H1 (cell line): ENCODE measurements at regions not wholly inside any gene's neighbourhood (a gene's known extent, or its start where the extent isn't known, plus 50 kb on each side); places are given as distances from the start of the nearest gene placed in this dataset.

Source experiments
- CTCF ChIA-PET: fragments of 300-600 bp; sonication (Branson Sonifier 250); formaldehyde crosslinking; loops from one replicate; lab custom pipeline; 2021; ENCODE audit not compliant: partially characterized antibody; lab: Charles Lee
- POLR2A ChIA-PET: fragments of 300-600 bp; sonication (Branson Sonifier 250); formaldehyde crosslinking; loops from one replicate; lab custom pipeline; 2021; ENCODE audit warnings: inconsistent platforms; ENCODE audit not compliant: partially characterized antibody; lab: Charles Lee
- DNase-seq, 2 experiments: peaks; one replicate each; pipeline versions ENCODE4 v3.0.0 to v3.0.0-alpha.2; 2010 to 2022; ENCODE audit warnings: low spot score in 2 of 2, low read depth in 1 of 2, mixed read lengths in 1 of 2
- FAIRE-seq: peaks from 2 replicates; lab custom pipeline; 2011; peaks lifted over from hg19 to GRCh38; lab: Jason Lieb, UNC
- H2AFZ ChIP-seq: 2 replicates; pipeline ENCODE4 v1.8.1; 2012; ENCODE audit warnings: low read length, inconsistent platforms
- H2AK5ac ChIP-seq: 2 replicates; pipeline ENCODE4 v1.6.1; 2013; ENCODE audit warnings: low read depth, low read length
- H2BK120ac ChIP-seq: replicated peaks from 2 replicates; pipeline ENCODE3; 2013; ENCODE audit warnings: low read depth, low read length, inconsistent platforms
- H2BK12ac ChIP-seq: 2 replicates; pipeline ENCODE4 v1.6.1; 2013; ENCODE audit warnings: low read depth, low read length
- H2BK15ac ChIP-seq: 2 replicates; pipeline ENCODE4 v1.6.1; 2013; ENCODE audit warnings: low read length
- H2BK20ac ChIP-seq: 2 replicates; pipeline ENCODE4 v1.6.1; 2013; ENCODE audit warnings: low read length
- H2BK5ac ChIP-seq: 2 replicates; pipeline ENCODE4 v1.6.1; 2013; ENCODE audit warnings: low read depth, low read length
- H3K14ac ChIP-seq: 2 replicates; pipeline ENCODE4 v1.6.1; 2013; ENCODE audit warnings: inconsistent platforms; ENCODE audit not compliant: insufficient read length
- H3K18ac ChIP-seq: 2 replicates; pipeline ENCODE4 v1.6.1; 2013; ENCODE audit warnings: low read length; ENCODE audit errors: extremely low read depth
- H3K23ac ChIP-seq: 2 replicates; pipeline ENCODE4 v1.6.1; 2013; ENCODE audit warnings: inconsistent platforms; ENCODE audit not compliant: insufficient read length
- H3K23me2 ChIP-seq: 2 replicates; pipeline ENCODE4 v1.6.1; 2013; ENCODE audit warnings: low read depth, low read length
- H3K27ac ChIP-seq: 2 replicates; pipeline ENCODE4 v1.6.1; 2011; ENCODE audit warnings: low read depth, low read length, inconsistent platforms
- H3K27me3 ChIP-seq, 4 experiments: replicated peaks in 1 of 4; 1 replicate in 1 of 4; 2 replicates in 3 of 4; pipeline versions ENCODE4 v1.6.1 to v1.8.1; 2011 to 2013; ENCODE audit warnings: low read length in 3 of 4, mild to moderate bottlenecking in 3 of 4, inconsistent platforms in 2 of 4, mixed read lengths in 2 of 4, moderate library complexity in 1 of 4; ENCODE audit not compliant: control insufficient read depth in 3 of 4, insufficient read depth in 3 of 4; ENCODE audit errors: extremely low read depth in 1 of 4
- H3K36me3 ChIP-seq, 4 experiments: 2 replicates each; pipeline versions ENCODE4 v1.6.1 to v1.8.1; 2011 to 2013; ENCODE audit warnings: mild to moderate bottlenecking in 4 of 4, low read length in 3 of 4, moderate library complexity in 2 of 4, control low read depth in 1 of 4, inconsistent platforms in 1 of 4; ENCODE audit not compliant: insufficient read depth in 4 of 4, control insufficient read depth in 2 of 4
- H3K4ac ChIP-seq: replicated peaks from 2 replicates; pipeline ENCODE3; 2013; ENCODE audit warnings: low read length, low read depth, mixed read lengths, inconsistent platforms; ENCODE audit not compliant: insufficient read length
- H3K4me1 ChIP-seq, 4 experiments: replicated peaks in 1 of 4; 1 replicate in 1 of 4; 2 replicates in 3 of 4; pipeline versions ENCODE4 v1.6.1 to v1.8.1; 2011 to 2013; ENCODE audit warnings: low read length in 3 of 4, inconsistent platforms in 2 of 4, mixed read lengths in 1 of 4; ENCODE audit not compliant: insufficient read depth in 4 of 4, control insufficient read depth in 3 of 4
- H3K4me2 ChIP-seq, 2 experiments: 2 replicates each; pipeline versions ENCODE4 v1.6.1 to v1.8.1; 2011 to 2013; ENCODE audit warnings: low read depth in 2 of 2, low read length in 2 of 2, control low read depth in 1 of 2, inconsistent platforms in 1 of 2, mild to moderate bottlenecking in 1 of 2; ENCODE audit not compliant: insufficient read depth in 1 of 2
- H3K4me3 ChIP-seq, 4 experiments: fragments of 200-600, 300-600 bp in 1 of 4; sonication (generic), shearing (Covaris generic), sonication (Bioruptor Twin) in 1 of 4; 2 replicates each; pipeline versions ENCODE4 v1.5.1 to v1.8.1; 2011 to 2016; ENCODE audit warnings: low read length in 4 of 4, low read depth in 3 of 4, control low read depth in 2 of 4, inconsistent platforms in 2 of 4, mild to moderate bottlenecking in 2 of 4, mixed read lengths in 1 of 4, moderate library complexity in 1 of 4; ENCODE audit not compliant: insufficient read depth in 2 of 4; ENCODE audit errors: extremely low read depth in 1 of 4
- H3K56ac ChIP-seq: replicated peaks from 2 replicates; pipeline ENCODE3; 2013; ENCODE audit warnings: low read depth, mild to moderate bottlenecking, mixed read lengths, low read length, inconsistent platforms; ENCODE audit not compliant: insufficient read length
- H3K79me1 ChIP-seq: 2 replicates; pipeline ENCODE4 v1.6.1; 2013; ENCODE audit warnings: low read depth, low read length, control low read depth
- H3K79me2 ChIP-seq, 2 experiments: 2 replicates each; pipeline versions ENCODE4 v1.6.1 to v1.8.1; 2012 to 2013; ENCODE audit warnings: low read length in 2 of 2, mild to moderate bottlenecking in 2 of 2, inconsistent platforms in 1 of 2; ENCODE audit not compliant: insufficient read depth in 2 of 2, control insufficient read depth in 1 of 2
- H3K9ac ChIP-seq, 4 experiments: replicated peaks in 1 of 4; 1 replicate in 1 of 4; 2 replicates in 3 of 4; pipeline versions ENCODE4 v1.6.1 to v1.8.1; 2011 to 2013; ENCODE audit warnings: low read depth in 3 of 4, low read length in 3 of 4, control low read depth in 2 of 4, mild to moderate bottlenecking in 2 of 4, moderate library complexity in 2 of 4, inconsistent platforms in 1 of 4; ENCODE audit errors: extremely low read depth in 1 of 4
- H3K9me3 ChIP-seq, 2 experiments: 2 replicates each; pipeline versions ENCODE4 v1.6.1 to v1.8.1; 2012 to 2013; ENCODE audit warnings: mild to moderate bottlenecking in 2 of 2, moderate library complexity in 2 of 2, control low read depth in 1 of 2, inconsistent platforms in 1 of 2, low read depth in 1 of 2, low read length in 1 of 2, mixed read lengths in 1 of 2; ENCODE audit not compliant: insufficient read depth in 2 of 2
- H4K20me1 ChIP-seq, 2 experiments: replicated peaks in 1 of 2; 2 replicates each; pipeline versions ENCODE3 to v1.8.1; 2011 to 2013; ENCODE audit warnings: inconsistent platforms in 2 of 2, low read length in 2 of 2, mild to moderate bottlenecking in 1 of 2; ENCODE audit not compliant: insufficient read depth in 2 of 2, control insufficient read depth in 1 of 2
- H4K5ac ChIP-seq: 2 replicates; pipeline ENCODE4 v1.6.1; 2013; ENCODE audit warnings: low read length, low read depth, mixed read lengths, inconsistent platforms; ENCODE audit not compliant: insufficient read length
- H4K8ac ChIP-seq: 2 replicates; pipeline ENCODE4 v1.8.0; 2013; ENCODE audit warnings: mild to moderate bottlenecking, moderate library complexity, low read length, inconsistent platforms; ENCODE audit not compliant: insufficient read depth; ENCODE audit errors: extremely low read depth
- H4K91ac ChIP-seq: replicated peaks from 2 replicates; pipeline ENCODE3; 2013; ENCODE audit warnings: low read length, mixed read lengths, inconsistent platforms; ENCODE audit not compliant: insufficient read length
- CHD7 ChIP-seq: fragments of 300-600 bp; sonication (generic); IDR thresholded peaks from 2 replicates; pipeline ENCODE4 v1.7.1; 2012; ENCODE audit warnings: low read length, moderate library complexity, mild to moderate bottlenecking, inconsistent platforms; ENCODE audit not compliant: insufficient replicate concordance
- SAP30 ChIP-seq: fragments of 300-600 bp; sonication (generic); IDR thresholded peaks from 2 replicates; pipeline ENCODE4 v1.7.1; 2012; ENCODE audit warnings: low read length, moderate library complexity, mild to moderate bottlenecking, inconsistent platforms; ENCODE audit not compliant: insufficient read depth, insufficient replicate concordance

- no peak overlapping the region for H2AFZ ChIP-seq
- H4K5ac ChIP-seq: no peak overlapping the region
- H3K79me1 ChIP-seq: no peaks in the 10 kb centered on the region
- no peaks in the 10 kb centered on the region for H3K23me2 ChIP-seq
- no peak overlapping the region for H3K27ac ChIP-seq
- H3K4me2 ChIP-seq: no peak overlapping the region
- no peaks in the 10 kb centered on the region for H3K9me3 ChIP-seq
- no peak overlapping the region for H3K9ac ChIP-seq
- no peak overlapping the region for H2BK120ac ChIP-seq
- no peak overlapping the region for H3K56ac ChIP-seq
- no peak for FAIRE-seq
- no peak overlapping the region for H3K18ac ChIP-seq
- H3K79me2 ChIP-seq: no peaks in the 10 kb centered on the region
- no peaks in the 10 kb centered on the region for H4K20me1 ChIP-seq
- no peak overlapping the region for H3K23ac ChIP-seq
- H3K4me3 ChIP-seq: no peak overlapping the region
- no peaks in the 10 kb centered on the region for H3K27me3 ChIP-seq
- H2BK12ac ChIP-seq: no peak overlapping the region
- H3K4ac ChIP-seq: no peak overlapping the region
- H2BK5ac ChIP-seq: no peak overlapping the region
- H2BK20ac ChIP-seq: no peak overlapping the region
- no peaks in the 10 kb centered on the region for H3K36me3 ChIP-seq
- H4K91ac ChIP-seq: no peak overlapping the region
- ChIA-PET POLR2A (no interaction called here), CTCF (no interaction called here)
- no peak overlapping the region for H4K8ac ChIP-seq
- no peak overlapping the region for H3K14ac ChIP-seq
- no peaks in the 10 kb centered on the region for H3K4me1 ChIP-seq
- no peak overlapping the region for H2AK5ac ChIP-seq
- no peak overlapping the region for H2BK15ac ChIP-seq
- no peak for DNase-seq
- no peak for TF ChIP-seq SAP30
- TF ChIP-seq CHD7: no peak
Observed at GRCh38 chr11:105192115-105192514, 52.5 kb upstream of the CARD18 start.
